ENCODE measurements at regions not wholly inside any gene's neighbourhood (a gene's known extent, or its start where the extent isn't known, plus 50 kb on each side); places are given as distances from the start of the nearest gene placed in this dataset.

GRCh38 chr9:104986096-104986495, 58.1 kb upstream of the ABCA1 start:
- Histone ChIP-seq H3K27ac (ENCODE audit: extremely low read depth, low read depth, low read length) (no peak overlapping the region), H3K4me1 (ENCODE audit: control insufficient read depth, insufficient read depth, low read length) (no peaks in the 10 kb centered on the region), H3K9me3 (ENCODE audit: control insufficient read depth, insufficient read depth, low read depth, low read length) (no peaks in the 10 kb centered on the region), H3K4me3 (ENCODE audit: low read depth, low read length) (no peak overlapping the region), H3K36me3 (ENCODE audit: control insufficient read depth in 2 of 2, insufficient read depth in 1 of 2, low read length in 2 of 2) (no peaks in the 10 kb centered on the region)
- TF ChIP-seq ZFP41 (tag by site-specific recombination; IDR thresholded peaks at IDR 0.05; ENCODE audit: borderline replicate concordance) (no peak), ELK4 (IDR thresholded peaks at IDR 0.05; ENCODE audit: borderline replicate concordance, low read depth, low read length) (no peak), ZBTB17 (tag by site-specific recombination; IDR thresholded peaks at IDR 0.05) (no peak), HOXD13 (CRISPR knock-in tag; IDR thresholded peaks at IDR 0.05; ENCODE audit: borderline replicate concordance) (no peak), ZNF596 (tag by site-specific recombination; IDR thresholded peaks at IDR 0.05) (no peak), HOXC10 (CRISPR knock-in tag; IDR thresholded peaks at IDR 0.05) (no peak), ZNF16 (tag by site-specific recombination; IDR thresholded peaks at IDR 0.05; ENCODE audit: low read depth) (no peak), ZBTB8A (tag by site-specific recombination; IDR thresholded peaks at IDR 0.05) (no peak)
- ChIA-PET CTCF (interaction anchor here (1.0 kb wide), 1 partner anchor 59 kb away, joined by 3 read pairs; no protein-coding TSS in a partner anchor), POLR2A (no interaction called here)

GRCh38 chr9:104987743-104988142, 59.8 kb upstream of the ABCA1 start:
- Histone ChIP-seq H3K4me1 (ENCODE audit: control insufficient read depth, insufficient read depth, low read length) (peaks cover 3% of the 10 kb centered on the region; the same call in 1 of the 2 replicates), H3K36me3 (ENCODE audit: control insufficient read depth in 2 of 2, insufficient read depth in 1 of 2, low read length in 2 of 2) (no peaks in the 10 kb centered on the region), H3K9me3 (ENCODE audit: control insufficient read depth, insufficient read depth, low read depth, low read length) (no peaks in the 10 kb centered on the region), H3K27ac (ENCODE audit: extremely low read depth, low read depth, low read length) (no peak overlapping the region), H3K4me3 (ENCODE audit: low read depth, low read length) (no peak overlapping the region)
- CTCF ChIA-PET = no interaction called here
- no peak for TF ChIP-seq SCRT2 (tag by site-specific recombination; IDR thresholded peaks at IDR 0.05)
- TF ChIP-seq SCRT1 (tag by site-specific recombination; IDR thresholded peaks at IDR 0.05; ENCODE audit: borderline replicate concordance) = no peak
- TF ChIP-seq ZBTB6 (tag by site-specific recombination; IDR thresholded peaks at IDR 0.05) = no peak
- no peak for TF ChIP-seq ZNF223 (tag by site-specific recombination; IDR thresholded peaks at IDR 0.05)
- TF ChIP-seq ZNF558 (tag by site-specific recombination; IDR thresholded peaks at IDR 0.05) = no peak
- no peak for TF ChIP-seq ZSCAN23 (tag by site-specific recombination; IDR thresholded peaks at IDR 0.05)
- TF ChIP-seq ZNF19 (tag by site-specific recombination; IDR thresholded peaks at IDR 0.05; ENCODE audit: low read depth) = no peak
- no peak for TF ChIP-seq ZNF544 (tag by site-specific recombination; IDR thresholded peaks at IDR 0.05)
- no peak for TF ChIP-seq ZNF76 (tag by site-specific recombination; IDR thresholded peaks at IDR 0.05; ENCODE audit: borderline replicate concordance, low read depth)
- TF ChIP-seq ZNF704 (tag by site-specific recombination; IDR thresholded peaks at IDR 0.05) = no peak
- no peak for TF ChIP-seq ZNF549 (tag by site-specific recombination; IDR thresholded peaks at IDR 0.05)
- no peak for TF ChIP-seq ZNF146 (tag by site-specific recombination; IDR thresholded peaks at IDR 0.05)
- no peak for TF ChIP-seq ZBTB44 (tag by site-specific recombination; IDR thresholded peaks at IDR 0.05)
- no peak for TF ChIP-seq SP2 (tag by site-specific recombination; IDR thresholded peaks at IDR 0.05)
- no peak for TF ChIP-seq EGR2 (tag by site-specific recombination; IDR thresholded peaks at IDR 0.05; ENCODE audit: low read depth)
- no peak for TF ChIP-seq ZNF302 (tag by site-specific recombination; IDR thresholded peaks at IDR 0.05; ENCODE audit: low read depth)
- no peak for TF ChIP-seq ZNF404 (tag by site-specific recombination; IDR thresholded peaks at IDR 0.05)
- no peak for TF ChIP-seq ZNF416 (tag by site-specific recombination; IDR thresholded peaks at IDR 0.05)
- POLR2A ChIA-PET = no interaction called here
